ENCODE measurements at regions not wholly inside any gene's neighbourhood (a gene's known extent, or its start where the extent isn't known, plus 50 kb on each side); places are given as distances from the start of the nearest gene placed in this dataset.

GRCh38 chr2:39898934-39899333 is 119.9 kb upstream of the THUMPD2 start:
- Histone ChIP-seq H3K27ac (ENCODE audit: low read depth in 1 of 2, low read length in 1 of 2) (no peak overlapping the region), H3K9ac (ENCODE audit: insufficient read depth in 1 of 2, low read length in 2 of 2) (no peak overlapping the region), H3K4me1 (ENCODE audit: control insufficient read depth in 5 of 5, insufficient read depth in 5 of 5, low read length in 5 of 5) (no peaks in the 10 kb centered on the region), H3K27me3 (ENCODE audit: control insufficient read depth in 3 of 3, insufficient read depth in 3 of 3, low read length in 2 of 3) (no peaks in the 10 kb centered on the region), H3K36me3 (ENCODE audit: control insufficient read depth in 4 of 4, insufficient read depth in 4 of 4, low read length in 4 of 4) (no peaks in the 10 kb centered on the region), H3K9me3 (ENCODE audit: control insufficient read depth in 4 of 4, insufficient read depth in 3 of 4, low read length in 3 of 4) (peaks cover 0 to 6% (median under 1%) of the 10 kb centered on the region in 4 donors), H3K4me3 (no peak overlapping the region)
- ATAC-seq (ENCODE audit: insufficient read depth, low FRiP score) (no peak), DNase-seq (no peak)
- TF ChIP-seq CTCF (IDR thresholded peaks at IDR 0.05; ENCODE audit: control extremely low read depth, extremely low read depth) = no peak
- WGBS, 2 donors = 87 to 94% methylated on average over 3 of the region's 3 CpGs

- DNase-seq (no peak), ATAC-seq (ENCODE audit: insufficient read depth, low FRiP score) (no peak)
- Histone ChIP-seq H3K9me3 (ENCODE audit: control insufficient read depth in 4 of 4, insufficient read depth in 3 of 4, low read length in 3 of 4) (peaks cover 0 to 6% (median under 1%) of the 10 kb centered on the region in 4 donors), H3K27ac (ENCODE audit: low read depth in 1 of 2, low read length in 1 of 2) (no peak overlapping the region), H3K4me3 (no peak overlapping the region), H3K27me3 (ENCODE audit: control insufficient read depth in 3 of 3, insufficient read depth in 3 of 3, low read length in 2 of 3) (no peaks in the 10 kb centered on the region), H3K4me1 (ENCODE audit: control insufficient read depth in 5 of 5, insufficient read depth in 5 of 5, low read length in 5 of 5) (no peaks in the 10 kb centered on the region), H3K9ac (ENCODE audit: insufficient read depth in 1 of 2, low read length in 2 of 2) (no peak overlapping the region), H3K36me3 (ENCODE audit: control insufficient read depth in 4 of 4, insufficient read depth in 4 of 4, low read length in 4 of 4) (no peaks in the 10 kb centered on the region)
- no peak for TF ChIP-seq CTCF (IDR thresholded peaks at IDR 0.05; ENCODE audit: control extremely low read depth, extremely low read depth)
- 86 to 90% methylated on average over 5 of the region's 5 CpGs for WGBS, 2 donors
Observed at GRCh38 chr2:39897273-39897672, 118.2 kb upstream of the THUMPD2 start.

GRCh38 chr2:39894082-39894481 is 115.0 kb upstream of the THUMPD2 start:
- ATAC-seq (ENCODE audit: insufficient read depth, low FRiP score) = no peak
- H3K4me3 ChIP-seq = no peak overlapping the region
- H3K4me1 ChIP-seq (ENCODE audit: control insufficient read depth in 5 of 5, insufficient read depth in 5 of 5, low read length in 5 of 5) = no peaks in the 10 kb centered on the region
- TF ChIP-seq CTCF (IDR thresholded peaks at IDR 0.05; ENCODE audit: control extremely low read depth, extremely low read depth) = no peak
- no peak for DNase-seq
- H3K27me3 ChIP-seq (ENCODE audit: control insufficient read depth in 3 of 3, insufficient read depth in 3 of 3, low read length in 2 of 3) = no peaks in the 10 kb centered on the region
- no peak overlapping the region for H3K9ac ChIP-seq (ENCODE audit: insufficient read depth in 1 of 2, low read length in 2 of 2)
- WGBS, 2 donors = 91 to 94% methylated on average over 8 of the region's 8 CpGs
- no peak overlapping the region for H3K27ac ChIP-seq (ENCODE audit: low read depth in 1 of 2, low read length in 1 of 2)
- no peaks in the 10 kb centered on the region for H3K36me3 ChIP-seq (ENCODE audit: control insufficient read depth in 4 of 4, insufficient read depth in 4 of 4, low read length in 4 of 4)
- peaks cover 0 to 2% (median 0%) of the 10 kb centered on the region in 4 donors for H3K9me3 ChIP-seq (ENCODE audit: control insufficient read depth in 4 of 4, insufficient read depth in 3 of 4, low read length in 3 of 4)

GRCh38 chr2:39893616-39894015 is 114.6 kb upstream of the THUMPD2 start:
- TF ChIP-seq CTCF (IDR thresholded peaks at IDR 0.05; ENCODE audit: control extremely low read depth, extremely low read depth) = no peak
- H3K36me3 ChIP-seq (ENCODE audit: control insufficient read depth in 4 of 4, insufficient read depth in 4 of 4, low read length in 4 of 4) = no peaks in the 10 kb centered on the region
- H3K9me3 ChIP-seq (ENCODE audit: control insufficient read depth in 4 of 4, insufficient read depth in 3 of 4, low read length in 3 of 4) = peaks cover 0 to 2% (median 0%) of the 10 kb centered on the region in 4 donors
- DNase-seq = no peak
- H3K27me3 ChIP-seq (ENCODE audit: control insufficient read depth in 3 of 3, insufficient read depth in 3 of 3, low read length in 2 of 3) = no peaks in the 10 kb centered on the region
- ATAC-seq (ENCODE audit: insufficient read depth, low FRiP score) = no peak
- no peaks in the 10 kb centered on the region for H3K4me1 ChIP-seq (ENCODE audit: control insufficient read depth in 5 of 5, insufficient read depth in 5 of 5, low read length in 5 of 5)
- H3K4me3 ChIP-seq = no peak overlapping the region
- no peak overlapping the region for H3K27ac ChIP-seq (ENCODE audit: low read depth in 1 of 2, low read length in 1 of 2)
- 63 to 76% methylated on average over 4 of the region's 4 CpGs for WGBS, 2 donors
- H3K9ac ChIP-seq (ENCODE audit: insufficient read depth in 1 of 2, low read length in 2 of 2) = no peak overlapping the region

Measured in lung (tissue), 11 donors.